HUES48 (cell line): ENCODE measurements at regions not wholly inside any gene's neighbourhood (a gene's known extent, or its start where the extent isn't known, plus 50 kb on each side); places are given as distances from the start of the nearest gene placed in this dataset.

ENCODE experiments used
- H3K27ac ChIP-seq: one replicate; pipeline ENCODE4 v1.7.0; 2013; ENCODE audit warnings: low read depth, low read length, inconsistent platforms
- H3K27me3 ChIP-seq: 2 replicates; pipeline ENCODE4 v1.6.1; 2013; ENCODE audit warnings: mild to moderate bottlenecking, low read length; ENCODE audit not compliant: control insufficient read depth, insufficient read depth
- H3K36me3 ChIP-seq: 2 replicates; pipeline ENCODE4 v1.6.1; 2013; ENCODE audit warnings: low read length; ENCODE audit not compliant: control insufficient read depth, insufficient read depth
- H3K4me1 ChIP-seq: 2 replicates; pipeline ENCODE4 v1.6.1; 2013; ENCODE audit warnings: mild to moderate bottlenecking, low read length; ENCODE audit not compliant: control insufficient read depth, insufficient read depth
- H3K4me3 ChIP-seq: 2 replicates; pipeline ENCODE4 v1.5.1; 2013; ENCODE audit warnings: mild to moderate bottlenecking, low read depth, low read length
- H3K9ac ChIP-seq: 2 replicates; pipeline ENCODE4 v1.6.1; 2013; ENCODE audit warnings: mild to moderate bottlenecking, low read depth, low read length, moderate library complexity
- H3K9me3 ChIP-seq: 2 replicates; pipeline ENCODE4 v1.6.1; 2013; ENCODE audit warnings: low read length; ENCODE audit not compliant: control insufficient read depth, insufficient read depth

GRCh38 chr3:187957582-187957981, 196.4 kb upstream of the LPP start:
- H3K9me3 ChIP-seq, result no peaks in the 10 kb centered on the region
- no peak overlapping the region for H3K9ac ChIP-seq
- H3K4me1 ChIP-seq, result no peaks in the 10 kb centered on the region
- H3K27me3 ChIP-seq, result no peaks in the 10 kb centered on the region
- H3K36me3 ChIP-seq, result no peaks in the 10 kb centered on the region
- no peak overlapping the region for H3K4me3 ChIP-seq
- H3K27ac ChIP-seq, result no peak overlapping the region

GRCh38 chr3:187958432-187959003, 195.4 kb upstream of the LPP start:
- no peaks in the 10 kb centered on the region for H3K36me3 ChIP-seq
- H3K4me1 ChIP-seq, result no peaks in the 10 kb centered on the region
- no peak overlapping the region for H3K4me3 ChIP-seq
- H3K9ac ChIP-seq, result no peak overlapping the region
- no peak overlapping the region for H3K27ac ChIP-seq
- no peaks in the 10 kb centered on the region for H3K27me3 ChIP-seq
- no peaks in the 10 kb centered on the region for H3K9me3 ChIP-seq

- Histone ChIP-seq H3K9me3 (no peaks in the 10 kb centered on the region), H3K4me1 (no peaks in the 10 kb centered on the region), H3K27me3 (no peaks in the 10 kb centered on the region), H3K36me3 (no peaks in the 10 kb centered on the region), H3K9ac (no peak overlapping the region), H3K27ac (no peak overlapping the region), H3K4me3 (no peak overlapping the region)
Observed at GRCh38 chr3:187960820-187961219, 193.1 kb upstream of the LPP start.

- Histone ChIP-seq H3K27me3 (no peaks in the 10 kb centered on the region), H3K36me3 (no peaks in the 10 kb centered on the region), H3K9me3 (no peaks in the 10 kb centered on the region), H3K9ac (no peak overlapping the region), H3K4me1 (no peaks in the 10 kb centered on the region), H3K27ac (no peak overlapping the region), H3K4me3 (no peak overlapping the region)
Observed at GRCh38 chr3:187961366-187961765, 192.6 kb upstream of the LPP start.

- no peak overlapping the region for H3K27ac ChIP-seq
- no peaks in the 10 kb centered on the region for H3K9me3 ChIP-seq
- no peaks in the 10 kb centered on the region for H3K4me1 ChIP-seq
- no peak overlapping the region for H3K9ac ChIP-seq
- H3K4me3 ChIP-seq, result no peak overlapping the region
- no peaks in the 10 kb centered on the region for H3K36me3 ChIP-seq
- H3K27me3 ChIP-seq, result no peaks in the 10 kb centered on the region
Observed at GRCh38 chr3:187963003-187963676, 190.8 kb upstream of the LPP start.

GRCh38 chr3:187963677-187964385, 190.1 kb upstream of the LPP start:
- Histone ChIP-seq H3K27ac (no peak overlapping the region), H3K27me3 (no peaks in the 10 kb centered on the region), H3K9ac (no peak overlapping the region), H3K4me1 (no peaks in the 10 kb centered on the region), H3K9me3 (no peaks in the 10 kb centered on the region), H3K36me3 (no peaks in the 10 kb centered on the region), H3K4me3 (no peak overlapping the region)

GRCh38 chr3:187964760-187965159, 189.2 kb upstream of the LPP start:
- H3K9ac ChIP-seq, result no peak overlapping the region
- no peaks in the 10 kb centered on the region for H3K4me1 ChIP-seq
- no peak overlapping the region for H3K27ac ChIP-seq
- H3K4me3 ChIP-seq, result no peak overlapping the region
- no peaks in the 10 kb centered on the region for H3K27me3 ChIP-seq
- H3K9me3 ChIP-seq, result no peaks in the 10 kb centered on the region
- H3K36me3 ChIP-seq, result no peaks in the 10 kb centered on the region

GRCh38 chr3:187966096-187966495, 187.9 kb upstream of the LPP start:
- Histone ChIP-seq H3K4me1 (no peaks in the 10 kb centered on the region), H3K27ac (no peak overlapping the region), H3K9me3 (no peaks in the 10 kb centered on the region), H3K9ac (no peak overlapping the region), H3K27me3 (no peaks in the 10 kb centered on the region), H3K4me3 (no peak overlapping the region), H3K36me3 (no peaks in the 10 kb centered on the region)

- Histone ChIP-seq H3K36me3 (no peaks in the 10 kb centered on the region), H3K27ac (no peak overlapping the region), H3K9me3 (no peaks in the 10 kb centered on the region), H3K9ac (no peak overlapping the region), H3K4me3 (no peak overlapping the region), H3K4me1 (no peaks in the 10 kb centered on the region), H3K27me3 (no peaks in the 10 kb centered on the region)
Observed at GRCh38 chr3:187966636-187967406, 187.1 kb upstream of the LPP start.

- H3K27me3 ChIP-seq, result no peaks in the 10 kb centered on the region
- no peaks in the 10 kb centered on the region for H3K9me3 ChIP-seq
- H3K9ac ChIP-seq, result no peak overlapping the region
- H3K4me3 ChIP-seq, result no peak overlapping the region
- H3K4me1 ChIP-seq, result no peaks in the 10 kb centered on the region
- H3K36me3 ChIP-seq, result no peaks in the 10 kb centered on the region
- H3K27ac ChIP-seq, result no peak overlapping the region
Observed at GRCh38 chr3:187967993-187968392, 186.0 kb upstream of the LPP start.
